Astrocyte (in vitro differentiated cells and primary cell): ENCODE measurements at regions not wholly inside any gene's neighbourhood (a gene's known extent, or its start where the extent isn't known, plus 50 kb on each side); places are given as distances from the start of the nearest gene placed in this dataset.
"Not testable (repeated sequence)": the region's sequence is repeated elsewhere in the genome, so short reads cannot be mapped to it uniquely, and the experiment has no call there.

Source experiments
- DNase-seq: peaks from one replicate; pipeline ENCODE4 v3.0.0-alpha.2; 2010; ENCODE audit warnings: low read depth
- FAIRE-seq: peaks from 2 replicates; lab custom pipeline; 2011; peaks lifted over from hg19 to GRCh38; lab: Jason Lieb, UNC
- H2AFZ ChIP-seq: 2 replicates; pipeline ENCODE4 v1.6.0; 2012; ENCODE audit warnings: low read depth, low read length, inconsistent platforms
- H3K27ac ChIP-seq: 2 replicates; pipeline ENCODE4 v1.5.1; 2011; ENCODE audit warnings: low read depth, low read length, inconsistent platforms
- H3K27me3 ChIP-seq: 2 replicates; pipeline ENCODE4 v1.6.0; 2011; ENCODE audit warnings: low read length, inconsistent platforms; ENCODE audit not compliant: insufficient read depth
- H3K36me3 ChIP-seq: 2 replicates; pipeline ENCODE4 v1.5.1; 2011; ENCODE audit warnings: low read length, inconsistent platforms; ENCODE audit not compliant: insufficient read depth
- H3K4me1 ChIP-seq: 2 replicates; pipeline ENCODE4 v1.5.1; 2011; ENCODE audit warnings: low read length, inconsistent platforms; ENCODE audit not compliant: insufficient read depth
- H3K4me2 ChIP-seq: 2 replicates; pipeline ENCODE4 v1.6.0; 2012; ENCODE audit warnings: low read length, inconsistent platforms
- H3K4me3 ChIP-seq: 2 replicates; pipeline ENCODE4 v1.5.1; 2011; ENCODE audit warnings: low read depth, mild to moderate bottlenecking, low read length, inconsistent platforms; ENCODE audit not compliant: insufficient read depth
- H3K79me2 ChIP-seq: 2 replicates; pipeline ENCODE4 v1.6.0; 2012; ENCODE audit warnings: mild to moderate bottlenecking, low read length, inconsistent platforms; ENCODE audit not compliant: insufficient read depth
- H3K9ac ChIP-seq: 2 replicates; pipeline ENCODE4 v1.6.0; 2012; ENCODE audit warnings: mild to moderate bottlenecking, low read length, inconsistent platforms
- H3K9me3 ChIP-seq: 2 replicates; pipeline ENCODE4 v1.5.1; 2012; ENCODE audit warnings: low read depth, mild to moderate bottlenecking, low read length, inconsistent platforms; ENCODE audit not compliant: insufficient read depth
- H4K20me1 ChIP-seq: 2 replicates; pipeline ENCODE4 v1.6.0; 2012; ENCODE audit warnings: low read length, inconsistent platforms; ENCODE audit not compliant: insufficient read depth
- H3K27ac Mint-ChIP-seq: one replicate; pipeline ENCODE4 v1.8.0; 2021; ENCODE audit warnings: mild to moderate bottlenecking, mixed read lengths; ENCODE audit not compliant: unreplicated experiment
- H3K27me3 Mint-ChIP-seq: one replicate; pipeline ENCODE4 v1.8.0; 2021; ENCODE audit warnings: low read depth, mixed read lengths; ENCODE audit not compliant: unreplicated experiment
- H3K36me3 Mint-ChIP-seq: one replicate; pipeline ENCODE4 v1.8.0; 2021; ENCODE audit warnings: low read depth, mixed read lengths; ENCODE audit not compliant: unreplicated experiment
- H3K4me1 Mint-ChIP-seq: one replicate; pipeline ENCODE4 v1.8.0; 2021; ENCODE audit warnings: low read depth, mixed read lengths; ENCODE audit not compliant: unreplicated experiment
- H3K4me3 Mint-ChIP-seq: one replicate; pipeline ENCODE4 v1.8.0; 2021; ENCODE audit warnings: mild to moderate bottlenecking, moderate library complexity, mixed read lengths; ENCODE audit not compliant: unreplicated experiment
- H3K9me3 Mint-ChIP-seq: one replicate; pipeline ENCODE4 v1.8.0; 2021; ENCODE audit warnings: mild to moderate bottlenecking, mixed read lengths; ENCODE audit not compliant: unreplicated experiment
- CTCF ChIP-seq: IDR thresholded peaks from 2 replicates; pipeline ENCODE4 v1.5.1; 2011; ENCODE audit warnings: low read depth, mild to moderate bottlenecking, inconsistent platforms, low read length, moderate library complexity; ENCODE audit not compliant: insufficient read depth
- EZH2 ChIP-seq: IDR thresholded peaks from 2 replicates; pipeline ENCODE4 v1.6.1; 2012; ENCODE audit warnings: mild to moderate bottlenecking, low read length, inconsistent platforms; ENCODE audit not compliant: insufficient read depth

GRCh38 chr19:28103921-28104320 is 1109.0 kb downstream of the UQCRFS1 start:
- peaks cover 33% of the 10 kb centered on the region for H3K36me3 Mint-ChIP-seq
- no peaks in the 10 kb centered on the region for H3K4me1 Mint-ChIP-seq
- H2AFZ ChIP-seq: no peak overlapping the region
- no peaks in the 10 kb centered on the region for H3K4me1 ChIP-seq
- H4K20me1 ChIP-seq: no peaks in the 10 kb centered on the region
- peaks cover 28% of the 10 kb centered on the region for H3K9me3 Mint-ChIP-seq
- no peak overlapping the region for H3K4me2 ChIP-seq
- no peak overlapping the region for H3K9ac ChIP-seq
- H3K27ac ChIP-seq: no peak overlapping the region
- TF ChIP-seq CTCF (no peak), EZH2 (no peak)
- H3K9me3 ChIP-seq: peaks cover 2% of the 10 kb centered on the region
- H3K27me3 Mint-ChIP-seq: no peaks in the 10 kb centered on the region
- H3K79me2 ChIP-seq: no peaks in the 10 kb centered on the region
- DNase-seq: no peak
- no peak overlapping the region for H3K27ac Mint-ChIP-seq
- no peaks in the 10 kb centered on the region for H3K36me3 ChIP-seq
- no peak for FAIRE-seq
- H3K4me3 Mint-ChIP-seq: no peak overlapping the region
- no peak overlapping the region for H3K4me3 ChIP-seq
- H3K27me3 ChIP-seq: no peaks in the 10 kb centered on the region

- not testable (repeated sequence) for H3K36me3 ChIP-seq, H4K20me1 ChIP-seq, FAIRE-seq, H2AFZ ChIP-seq, DNase-seq, H3K4me3 ChIP-seq, H3K4me1 ChIP-seq, H3K27me3 Mint-ChIP-seq, H3K79me2 ChIP-seq, H3K27me3 ChIP-seq, H3K4me2 ChIP-seq, H3K4me1 Mint-ChIP-seq, H3K27ac Mint-ChIP-seq, H3K4me3 Mint-ChIP-seq, H3K27ac ChIP-seq, H3K9ac ChIP-seq, H3K9me3 ChIP-seq
- peaks cover 21% of the 10 kb centered on the region for H3K36me3 Mint-ChIP-seq
- H3K9me3 Mint-ChIP-seq: peaks cover 13% of the 10 kb centered on the region
These were observed 1128.2 kb downstream of the UQCRFS1 start for GRCh38 chr19:28084659-28085157.

- Histone ChIP-seq H2AFZ (no peak overlapping the region), H3K9me3 (no peaks in the 10 kb centered on the region), H3K4me3 (no peak overlapping the region), H3K79me2 (no peaks in the 10 kb centered on the region), H3K4me1 (no peaks in the 10 kb centered on the region), H3K4me2 (no peak overlapping the region), H3K9ac (no peak overlapping the region), H3K36me3 (no peaks in the 10 kb centered on the region), H4K20me1 (no peaks in the 10 kb centered on the region), H3K27ac (no peak overlapping the region), H3K27me3 (no peaks in the 10 kb centered on the region)
- Mint-ChIP-seq H3K36me3 (peaks cover 6% of the 10 kb centered on the region), H3K9me3 (no peaks in the 10 kb centered on the region), H3K27me3 (no peaks in the 10 kb centered on the region), H3K4me3 (no peak overlapping the region), H3K4me1 (peaks cover 25% of the 10 kb centered on the region), H3K27ac (no peak overlapping the region)
- no peak for FAIRE-seq
- TF ChIP-seq CTCF (no peak), EZH2 (no peak)
- DNase-seq: no peak
These were observed 1136.3 kb downstream of the UQCRFS1 start for GRCh38 chr19:28076628-28077027.
